HL-60 (cell line): ENCODE measurements at regions not wholly inside any gene's neighbourhood (a gene's known extent, or its start where the extent isn't known, plus 50 kb on each side); places are given as distances from the start of the nearest gene placed in this dataset.

Experiments used
- DNase-seq, 2 experiments: peaks; one replicate each; pipeline ENCODE4 v3.0.0-alpha.2; 2010 to 2020; ENCODE audit warnings: low read depth in 1 of 2, low spot score in 1 of 2
- H3K27ac ChIP-seq: fragments of 250-450 bp; sonication (Bioruptor Pico); replicated peaks from 2 replicates; pipeline ENCODE4 v1.5.1; 2020; ENCODE audit warnings: mild to moderate bottlenecking, moderate library complexity
- H3K27me3 ChIP-seq: fragments of 250-450 bp; sonication (Bioruptor Pico); 2 replicates; pipeline ENCODE4 v1.5.1; 2021; ENCODE audit warnings: mild to moderate bottlenecking, moderate library complexity; ENCODE audit not compliant: insufficient read depth, poor library complexity, severe bottlenecking
- H3K4me3 ChIP-seq: replicated peaks from 2 replicates; pipeline ENCODE4 v1.5.1; 2011; ENCODE audit warnings: mild to moderate bottlenecking, control low read depth, low read length; ENCODE audit not compliant: insufficient read depth
- CTCF ChIP-seq: IDR thresholded peaks from one replicate; pipeline ENCODE4 v1.5.1; 2011; ENCODE audit warnings: low read length, control low read depth, inconsistent platforms; ENCODE audit not compliant: insufficient read depth
- GABPA ChIP-seq: IDR thresholded peaks from 2 replicates; pipeline ENCODE4 v1.6.1; 2012; ENCODE audit warnings: low read depth
- POLR2AphosphoS5 ChIP-seq: IDR thresholded peaks from 2 replicates; pipeline ENCODE4 v1.6.1; 2012; ENCODE audit warnings: low read depth
- REST ChIP-seq: IDR thresholded peaks from 2 replicates; pipeline ENCODE4 v1.6.1; 2012; ENCODE audit warnings: low read depth; ENCODE audit not compliant: insufficient replicate concordance
- SPI1 ChIP-seq: IDR thresholded peaks from 2 replicates; pipeline ENCODE4 v1.6.1; 2012; ENCODE audit warnings: low read depth, mild to moderate bottlenecking, borderline replicate concordance

- no peak for TF ChIP-seq GABPA
- no peak for TF ChIP-seq SPI1
- no peak for TF ChIP-seq POLR2AphosphoS5
- TF ChIP-seq REST = no peak
- TF ChIP-seq CTCF = no peak
- H3K27ac ChIP-seq = no peak overlapping the region
- DNase-seq = no peak
- H3K4me3 ChIP-seq = no peak overlapping the region
- H3K27me3 ChIP-seq = no peaks in the 10 kb centered on the region
Measured at GRCh38 chr10:78912361-78913218, 156.2 kb upstream of the ZMIZ1 start.

- Histone ChIP-seq H3K27me3 (no peaks in the 10 kb centered on the region), H3K27ac (no peak overlapping the region), H3K4me3 (no peak overlapping the region)
- no peak for DNase-seq
- TF ChIP-seq SPI1 (no peak), GABPA (no peak), CTCF (no peak), REST (no peak), POLR2AphosphoS5 (no peak)
Measured at GRCh38 chr10:78913219-78914059, 155.3 kb upstream of the ZMIZ1 start.

- H3K4me3 ChIP-seq = no peak overlapping the region
- TF ChIP-seq GABPA (no peak), REST (no peak), POLR2AphosphoS5 (no peak), CTCF (no peak), SPI1 (no peak)
- DNase-seq = no peak
- no peak overlapping the region for H3K27ac ChIP-seq
- no peaks in the 10 kb centered on the region for H3K27me3 ChIP-seq
Measured at GRCh38 chr10:78914060-78914378, 154.7 kb upstream of the ZMIZ1 start.
